ENCODE measurements at regions not wholly inside any gene's neighbourhood (a gene's known extent, or its start where the extent isn't known, plus 50 kb on each side); places are given as distances from the start of the nearest gene placed in this dataset.
"Not testable (repeated sequence)": the region's sequence is repeated elsewhere in the genome, so short reads cannot be mapped to it uniquely, and the experiment has no call there.

- Mint-ChIP-seq H3K4me1 (no peaks in the 10 kb centered on the region), H3K27ac (no peak overlapping the region), H3K9me3 (peaks cover 28% of the 10 kb centered on the region), H3K27me3 (ENCODE audit: low read depth, poor library complexity) (no peaks in the 10 kb centered on the region), H3K36me3 (ENCODE audit: low read depth) (no peaks in the 10 kb centered on the region), H3K4me3 (no peak overlapping the region)
- TF ChIP-seq, protein P1, sequence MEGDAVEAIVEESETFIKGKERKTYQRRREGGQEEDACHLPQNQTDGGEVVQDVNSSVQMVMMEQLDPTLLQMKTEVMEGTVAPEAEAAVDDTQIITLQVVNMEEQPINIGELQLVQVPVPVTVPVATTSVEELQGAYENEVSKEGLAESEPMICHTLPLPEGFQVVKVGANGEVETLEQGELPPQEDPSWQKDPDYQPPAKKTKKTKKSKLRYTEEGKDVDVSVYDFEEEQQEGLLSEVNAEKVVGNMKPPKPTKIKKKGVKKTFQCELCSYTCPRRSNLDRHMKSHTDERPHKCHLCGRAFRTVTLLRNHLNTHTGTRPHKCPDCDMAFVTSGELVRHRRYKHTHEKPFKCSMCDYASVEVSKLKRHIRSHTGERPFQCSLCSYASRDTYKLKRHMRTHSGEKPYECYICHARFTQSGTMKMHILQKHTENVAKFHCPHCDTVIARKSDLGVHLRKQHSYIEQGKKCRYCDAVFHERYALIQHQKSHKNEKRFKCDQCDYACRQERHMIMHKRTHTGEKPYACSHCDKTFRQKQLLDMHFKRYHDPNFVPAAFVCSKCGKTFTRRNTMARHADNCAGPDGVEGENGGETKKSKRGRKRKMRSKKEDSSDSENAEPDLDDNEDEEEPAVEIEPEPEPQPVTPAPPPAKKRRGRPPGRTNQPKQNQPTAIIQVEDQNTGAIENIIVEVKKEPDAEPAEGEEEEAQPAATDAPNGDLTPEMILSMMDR (IDR thresholded peaks at IDR 0.05), result no peak
- no peak for DNase-seq
Observed at GRCh38 chrX:6990552-6991193, 156.8 kb upstream of the STS start.

- Mint-ChIP-seq H3K27ac (no peak overlapping the region), H3K4me3 (no peak overlapping the region), H3K9me3 (peaks cover 22% of the 10 kb centered on the region), H3K36me3 (ENCODE audit: low read depth) (no peaks in the 10 kb centered on the region), H3K27me3 (ENCODE audit: low read depth, poor library complexity) (no peaks in the 10 kb centered on the region), H3K4me1 (no peaks in the 10 kb centered on the region)
- DNase-seq, result no peak
- TF ChIP-seq, protein P1 (IDR thresholded peaks at IDR 0.05), result no peak
Observed at GRCh38 chrX:6989858-6990257, 157.7 kb upstream of the STS start.

DNA sequence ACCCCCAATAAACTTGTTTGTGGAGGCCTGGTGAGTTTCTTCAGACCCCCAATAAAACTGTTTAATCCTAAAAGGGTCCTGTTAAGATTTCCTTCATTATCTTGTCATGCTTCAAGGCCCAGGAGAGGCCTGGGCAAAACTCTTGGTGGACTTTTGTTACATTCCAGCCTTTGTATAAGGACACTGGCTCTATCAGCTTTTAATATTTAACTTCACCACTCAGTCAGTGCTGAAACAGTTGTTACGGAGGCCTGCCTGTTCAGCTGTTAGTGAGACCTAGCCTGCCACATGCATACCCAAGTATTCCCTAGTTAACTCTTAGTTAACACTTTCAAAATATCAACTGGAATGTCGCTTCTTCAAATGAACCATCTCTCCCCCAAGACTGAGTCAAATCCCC, 158.8 kb upstream of the STS start:
- not testable (repeated sequence) for H3K27me3 Mint-ChIP-seq (ENCODE audit: low read depth, poor library complexity); H3K4me1 Mint-ChIP-seq; DNase-seq; H3K27ac Mint-ChIP-seq; H3K4me3 Mint-ChIP-seq; H3K36me3 Mint-ChIP-seq (ENCODE audit: low read depth)
- H3K9me3 Mint-ChIP-seq, result peaks cover 11% of the 10 kb centered on the region

GRCh38 chrX:6986915-6987314, 160.6 kb upstream of the STS start:
- no peak overlapping the region for H3K27ac Mint-ChIP-seq
- TF ChIP-seq, protein P1 (IDR thresholded peaks at IDR 0.05), result no peak
- H3K4me3 Mint-ChIP-seq, result no peak overlapping the region

DNA sequence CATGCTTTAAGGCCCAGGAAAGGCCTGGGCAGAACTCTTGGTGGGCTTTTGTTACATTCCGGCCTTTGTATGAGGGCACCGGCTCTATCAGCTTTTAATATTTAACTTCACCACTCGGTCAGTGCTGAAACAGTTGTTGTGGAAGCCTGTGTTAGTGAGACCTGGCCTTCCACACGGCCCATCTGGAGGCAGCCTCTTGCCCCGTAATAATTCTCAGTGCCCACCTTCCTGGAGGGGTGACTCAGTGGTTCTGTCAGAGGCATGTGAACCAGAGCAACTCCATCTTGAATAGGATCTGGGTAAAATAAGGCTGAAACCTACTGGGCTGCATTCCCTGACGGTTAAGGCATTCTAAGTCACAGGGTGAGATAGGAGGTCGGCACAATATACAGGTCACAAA, 162.0 kb upstream of the STS start:
- DNase-seq, result no peak
- H3K36me3 Mint-ChIP-seq (ENCODE audit: low read depth), result no peaks in the 10 kb centered on the region
- H3K4me1 Mint-ChIP-seq, result no peaks in the 10 kb centered on the region
- H3K27ac Mint-ChIP-seq, result no peak overlapping the region
- H3K9me3 Mint-ChIP-seq, result no peaks in the 10 kb centered on the region
- TF ChIP-seq, protein P1 (IDR thresholded peaks at IDR 0.05), result no peak
- no peaks in the 10 kb centered on the region for H3K27me3 Mint-ChIP-seq (ENCODE audit: low read depth, poor library complexity)
- no peak overlapping the region for H3K4me3 Mint-ChIP-seq

More at GRCh38 chrX:6986915-6987314, 160.6 kb upstream of the STS start:
- no peaks in the 10 kb centered on the region for H3K27me3 Mint-ChIP-seq (ENCODE audit: low read depth, poor library complexity)
- H3K9me3 Mint-ChIP-seq, result no peaks in the 10 kb centered on the region
- DNase-seq, result no peak
- no peaks in the 10 kb centered on the region for H3K36me3 Mint-ChIP-seq (ENCODE audit: low read depth)
- H3K4me1 Mint-ChIP-seq, result no peaks in the 10 kb centered on the region

GRCh38 chrX:6983207-6983955, 164.1 kb upstream of the STS start:
- Mint-ChIP-seq H3K4me3 (no peak overlapping the region), H3K36me3 (ENCODE audit: low read depth) (no peaks in the 10 kb centered on the region), H3K27me3 (ENCODE audit: low read depth, poor library complexity) (no peaks in the 10 kb centered on the region), H3K9me3 (no peaks in the 10 kb centered on the region), H3K4me1 (no peaks in the 10 kb centered on the region), H3K27ac (no peak overlapping the region)
- DNase-seq, result no peak
- TF ChIP-seq, protein P1 (IDR thresholded peaks at IDR 0.05), result no peak

Measured in nephron progenitor cell (in vitro differentiated cells).